H9 (cell line): ENCODE measurements at regions not wholly inside any gene's neighbourhood (a gene's known extent, or its start where the extent isn't known, plus 50 kb on each side); places are given as distances from the start of the nearest gene placed in this dataset.

Experiments used
- DNase-seq: peaks from one replicate; pipeline ENCODE4 v3.0.0-alpha.2; 2017
- H2AFZ ChIP-seq: one replicate; pipeline ENCODE4 v1.6.1; 2013; ENCODE audit warnings: mild to moderate bottlenecking, low read length, control low read depth, moderate library complexity
- H2AK5ac ChIP-seq: 2 replicates; pipeline ENCODE4 v1.6.1; 2013; ENCODE audit warnings: low read length, control low read depth, mixed read lengths; ENCODE audit not compliant: insufficient read length
- H2BK120ac ChIP-seq: one replicate; pipeline ENCODE4 v1.6.1; 2013; ENCODE audit warnings: low read depth, mild to moderate bottlenecking, low read length, control low read depth, inconsistent platforms; ENCODE audit not compliant: poor library complexity, severe bottlenecking
- H2BK12ac ChIP-seq: 2 replicates; pipeline ENCODE4 v1.6.1; 2013; ENCODE audit warnings: low read length, control low read depth, mixed read lengths, low read depth; ENCODE audit not compliant: insufficient read length
- H2BK15ac ChIP-seq: 2 replicates; pipeline ENCODE4 v1.6.1; 2013; ENCODE audit warnings: low read depth, low read length, control low read depth
- H2BK20ac ChIP-seq: one replicate; pipeline ENCODE4 v1.6.1; 2013; ENCODE audit warnings: low read depth, mild to moderate bottlenecking, low read length, control low read depth, inconsistent platforms; ENCODE audit not compliant: poor library complexity, severe bottlenecking
- H2BK5ac ChIP-seq: 2 replicates; pipeline ENCODE4 v1.6.1; 2013; ENCODE audit warnings: low read length, control low read depth, mixed read lengths; ENCODE audit not compliant: insufficient read length
- H3K14ac ChIP-seq: 2 replicates; pipeline ENCODE4 v1.6.1; 2013; ENCODE audit warnings: low read length, control low read depth; ENCODE audit not compliant: insufficient read depth
- H3K18ac ChIP-seq: 2 replicates; pipeline ENCODE4 v1.6.1; 2013; ENCODE audit warnings: low read depth, mild to moderate bottlenecking, mixed read lengths, low read length, control low read depth; ENCODE audit not compliant: insufficient read length
- H3K23ac ChIP-seq: 2 replicates; pipeline ENCODE4 v1.6.1; 2013; ENCODE audit warnings: low read length, control low read depth, mixed read lengths, low read depth; ENCODE audit not compliant: insufficient read length
- H3K23me2 ChIP-seq: 2 replicates; pipeline ENCODE4 v1.6.1; 2013; ENCODE audit warnings: low read depth, mild to moderate bottlenecking, mixed read lengths, low read length, control low read depth; ENCODE audit not compliant: insufficient read length, poor library complexity, severe bottlenecking
- H3K27ac ChIP-seq: 2 replicates; pipeline ENCODE4 v1.5.1; 2013; ENCODE audit warnings: low read length, control low read depth, mixed read lengths, low read depth; ENCODE audit not compliant: insufficient read length
- H3K27me3 ChIP-seq: 2 replicates; pipeline ENCODE4 v1.6.1; 2013; ENCODE audit warnings: low read length, control low read depth, inconsistent platforms; ENCODE audit not compliant: insufficient read depth
- H3K4ac ChIP-seq: 2 replicates; pipeline ENCODE4 v1.6.1; 2013; ENCODE audit warnings: low read depth, mild to moderate bottlenecking, control low read depth, inconsistent platforms, low read length, moderate library complexity
- H3K4me1 ChIP-seq: 2 replicates; pipeline ENCODE4 v1.6.1; 2013; ENCODE audit warnings: low read length, control low read depth, inconsistent platforms; ENCODE audit not compliant: insufficient read depth
- H3K4me2 ChIP-seq: 2 replicates; pipeline ENCODE4 v1.6.1; 2013; ENCODE audit warnings: low read length, control low read depth, mixed read lengths; ENCODE audit not compliant: insufficient read length, insufficient read depth
- H3K56ac ChIP-seq: 2 replicates; pipeline ENCODE4 v1.6.1; 2013; ENCODE audit warnings: low read depth, mild to moderate bottlenecking, mixed read lengths, low read length, control low read depth; ENCODE audit not compliant: insufficient read length
- H3K79me1 ChIP-seq: 2 replicates; pipeline ENCODE4 v1.6.1; 2013; ENCODE audit warnings: low read depth, mild to moderate bottlenecking, moderate library complexity, low read length, control low read depth, inconsistent platforms; ENCODE audit not compliant: insufficient read depth, poor library complexity, severe bottlenecking
- H3K79me2 ChIP-seq: 2 replicates; pipeline ENCODE4 v1.6.1; 2013; ENCODE audit warnings: low read length, control low read depth, inconsistent platforms; ENCODE audit not compliant: insufficient read depth
- H3K9ac ChIP-seq: 2 replicates; pipeline ENCODE4 v1.6.1; 2013; ENCODE audit warnings: low read length, control low read depth, mixed read lengths; ENCODE audit not compliant: insufficient read length; ENCODE audit errors: extremely low read depth
- H3K9me3 ChIP-seq: one replicate; pipeline ENCODE4 v1.6.1; 2013; ENCODE audit warnings: low read depth, low read length, inconsistent platforms; ENCODE audit not compliant: control insufficient read depth
- H3T11ph ChIP-seq: one replicate; pipeline ENCODE4 v1.6.1; 2013; ENCODE audit warnings: mild to moderate bottlenecking, low read length, control low read depth, inconsistent platforms
- H4K20me1 ChIP-seq: one replicate; pipeline ENCODE4 v1.6.1; 2013; ENCODE audit not compliant: control insufficient read depth, insufficient read length, insufficient read depth
- H4K5ac ChIP-seq: 2 replicates; pipeline ENCODE4 v1.6.1; 2013; ENCODE audit warnings: low read depth, mild to moderate bottlenecking, mixed read lengths, low read length, control low read depth; ENCODE audit not compliant: insufficient read length
- H4K8ac ChIP-seq: replicated peaks from 2 replicates; pipeline ENCODE4 v1.6.1; 2013; ENCODE audit warnings: low read length, control low read depth, mixed read lengths, low read depth; ENCODE audit not compliant: insufficient read length
- H4K91ac ChIP-seq: 2 replicates; pipeline ENCODE4 v1.6.1; 2013; ENCODE audit warnings: low read depth, mild to moderate bottlenecking, moderate library complexity, mixed read lengths, low read length, control low read depth; ENCODE audit not compliant: insufficient read length
- H3K27ac Mint-ChIP-seq, 3 experiments: 2 replicates in 2 of 3; 3 replicates in 1 of 3; pipeline ENCODE4 v1.8.0; 2020 to 2021; ENCODE audit warnings: mixed read lengths in 3 of 3, mild to moderate bottlenecking in 1 of 3, moderate library complexity in 1 of 3
- H3K27me3 Mint-ChIP-seq: 2 replicates; pipeline ENCODE4 v1.8.0; 2021; ENCODE audit warnings: low read depth, mild to moderate bottlenecking, moderate library complexity, mixed read lengths
- H3K36me3 Mint-ChIP-seq, 3 experiments: 2 replicates in 2 of 3; 3 replicates in 1 of 3; pipeline ENCODE4 v1.8.0; 2020 to 2021; ENCODE audit warnings: low read depth in 3 of 3, mixed read lengths in 3 of 3; ENCODE audit not compliant: insufficient read depth in 1 of 3
- H3K4me1 Mint-ChIP-seq, 2 experiments: 2 replicates each; pipeline ENCODE4 v1.8.0; 2020; ENCODE audit warnings: mixed read lengths in 2 of 2
- H3K4me3 Mint-ChIP-seq, 2 experiments: 2 replicates in 1 of 2; 3 replicates in 1 of 2; pipeline ENCODE4 v1.8.0; 2020 to 2021; ENCODE audit warnings: mild to moderate bottlenecking in 2 of 2, mixed read lengths in 2 of 2, moderate library complexity in 1 of 2
- H3K9me3 Mint-ChIP-seq, 2 experiments: 2 replicates in 1 of 2; 3 replicates in 1 of 2; pipeline ENCODE4 v1.8.0; 2020; ENCODE audit warnings: mild to moderate bottlenecking in 2 of 2, mixed read lengths in 2 of 2, moderate library complexity in 1 of 2
- CTCF ChIP-seq: fragments of 200-600 bp; sonication (generic); conservative IDR thresholded peaks from 3 replicates; pipeline ENCODE4 v1.8.0; 2021; ENCODE audit warnings: antibody characterized with exemption, mild to moderate bottlenecking
- WGBS: extraction: QIAGEN DNeasy Blood & Tissue Kit; methylation state at CpG from one replicate; pipeline ENCODE4 v1.1.7; 2013; ENCODE audit warnings: missing lambda C conversion rate, low lambda C conversion rate, mixed read lengths; ENCODE audit not compliant: insufficient read length; ENCODE audit errors: extremely low coverage; 5-methylcytosine and 5-hydroxymethylcytosine counted together

GRCh38 chr9:89799221-89799620 is 194.4 kb downstream of the GADD45G start:
- Mint-ChIP-seq H3K36me3 (no peaks in the 10 kb centered on the region), H3K4me3 (no peak overlapping the region), H3K27ac (no peak overlapping the region), H3K9me3 (no peaks in the 10 kb centered on the region; a peak in 1 of 5 replicates), H3K4me1 (peaks cover 14 to 16% of the 10 kb centered on the region in 2 experiments), H3K27me3 (peaks cover 10% of the 10 kb centered on the region)
- H3K18ac ChIP-seq = peak overlapping the region; percentile 12
- H3K14ac ChIP-seq = no peak overlapping the region; the same call in 1 of the 2 replicates
- H3K56ac ChIP-seq = no peak overlapping the region
- H3K9me3 ChIP-seq = no peaks in the 10 kb centered on the region
- H3T11ph ChIP-seq = no peak overlapping the region
- H2AFZ ChIP-seq = no peak overlapping the region
- no peaks in the 10 kb centered on the region for H4K20me1 ChIP-seq
- no peaks in the 10 kb centered on the region for H3K79me2 ChIP-seq
- no peak overlapping the region for H2BK12ac ChIP-seq
- no peak overlapping the region for H3K4ac ChIP-seq
- TF ChIP-seq CTCF = no peak
- H4K8ac ChIP-seq = no peak overlapping the region
- H3K79me1 ChIP-seq = no peaks in the 10 kb centered on the region
- no peak overlapping the region for H2BK15ac ChIP-seq
- no peak overlapping the region for H4K91ac ChIP-seq
- H2BK20ac ChIP-seq = no peak overlapping the region
- no peak for DNase-seq
- H2AK5ac ChIP-seq = no peak overlapping the region
- WGBS = no CpG with 5 or more reads among the region's 7 CpGs
- no peak overlapping the region for H3K4me2 ChIP-seq
- H3K23me2 ChIP-seq = no peaks in the 10 kb centered on the region
- no peak overlapping the region for H3K9ac ChIP-seq
- H4K5ac ChIP-seq = no peak overlapping the region
- H3K27me3 ChIP-seq = no peaks in the 10 kb centered on the region
- peaks cover 2% of the 10 kb centered on the region; the same call in 1 of the 2 replicates for H3K4me1 ChIP-seq
- H3K27ac ChIP-seq = no peak overlapping the region
- no peak overlapping the region for H2BK5ac ChIP-seq
- H3K23ac ChIP-seq = no peak overlapping the region
- no peak overlapping the region for H2BK120ac ChIP-seq
